GM13976 (cell line): ENCODE measurements at regions not wholly inside any gene's neighbourhood (a gene's known extent, or its start where the extent isn't known, plus 50 kb on each side); places are given as distances from the start of the nearest gene placed in this dataset.

ENCODE experiments used
- DNase-seq: peaks from one replicate; pipeline ENCODE4 v3.0.0; 2012; ENCODE audit warnings: low spot score
- in situ Hi-C: fragments of 300-500 bp; cut with MboI; formaldehyde crosslinking; loops from one replicate; pipeline ENCODE4 v1.12.0; 2022; ENCODE audit warnings: low sequenced_read_pairs, mixed read lengths, inconsistent platforms; ENCODE audit not compliant: unreplicated experiment
- TF ChIP-seq, protein P1 (sequence below): IDR thresholded peaks from 2 replicates; pipeline ENCODE4 v1.5.1; 2012; ENCODE audit warnings: borderline replicate concordance, mild to moderate bottlenecking; ENCODE audit not compliant: insufficient read depth; ENCODE audit errors: extremely low read depth, missing control alignments, control extremely low read depth

DNA sequence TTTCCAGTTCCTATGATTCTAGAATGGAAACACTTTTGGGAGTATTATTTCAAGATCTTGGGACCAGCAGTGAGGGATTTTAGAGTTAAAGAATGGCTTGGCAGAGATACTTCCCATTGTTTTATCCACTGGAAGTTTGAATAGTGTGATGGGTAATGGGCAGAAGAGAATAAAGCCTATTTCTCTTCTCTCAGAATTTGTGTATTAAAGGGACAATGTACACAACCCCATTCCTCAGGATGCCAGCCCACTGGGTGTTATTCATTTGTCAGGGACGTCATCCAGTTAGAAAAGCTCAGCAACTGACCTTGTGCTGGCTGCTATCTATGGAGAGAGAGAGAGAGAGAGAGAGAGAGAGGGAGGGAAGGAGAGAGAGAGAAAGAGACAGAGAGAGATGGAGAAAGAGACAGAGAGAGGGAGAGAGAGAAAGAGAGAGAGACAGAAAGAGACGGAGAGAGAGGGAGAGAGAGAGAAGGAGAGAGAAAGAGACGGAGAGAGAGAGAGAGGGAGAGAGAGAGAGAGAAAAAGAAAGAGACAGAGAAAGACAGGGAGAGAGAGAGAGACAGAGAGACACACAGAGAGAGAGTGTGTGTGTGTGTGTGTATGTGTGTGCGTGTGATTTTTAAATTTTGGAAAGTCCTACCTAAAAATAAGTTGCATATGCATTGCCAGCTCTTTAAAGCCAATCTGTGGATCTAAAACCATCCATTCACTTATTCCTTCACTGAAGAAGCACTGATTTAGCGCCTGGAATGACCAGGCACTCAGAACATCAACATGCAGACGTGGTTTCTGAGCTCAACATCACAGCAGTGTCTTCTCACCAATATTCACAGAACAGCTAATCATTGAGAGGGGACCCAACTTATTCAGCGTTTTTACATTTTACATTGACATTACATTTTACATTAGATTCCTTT is 388.8 kb downstream of the THBS2 start:
- TF ChIP-seq, protein P1, sequence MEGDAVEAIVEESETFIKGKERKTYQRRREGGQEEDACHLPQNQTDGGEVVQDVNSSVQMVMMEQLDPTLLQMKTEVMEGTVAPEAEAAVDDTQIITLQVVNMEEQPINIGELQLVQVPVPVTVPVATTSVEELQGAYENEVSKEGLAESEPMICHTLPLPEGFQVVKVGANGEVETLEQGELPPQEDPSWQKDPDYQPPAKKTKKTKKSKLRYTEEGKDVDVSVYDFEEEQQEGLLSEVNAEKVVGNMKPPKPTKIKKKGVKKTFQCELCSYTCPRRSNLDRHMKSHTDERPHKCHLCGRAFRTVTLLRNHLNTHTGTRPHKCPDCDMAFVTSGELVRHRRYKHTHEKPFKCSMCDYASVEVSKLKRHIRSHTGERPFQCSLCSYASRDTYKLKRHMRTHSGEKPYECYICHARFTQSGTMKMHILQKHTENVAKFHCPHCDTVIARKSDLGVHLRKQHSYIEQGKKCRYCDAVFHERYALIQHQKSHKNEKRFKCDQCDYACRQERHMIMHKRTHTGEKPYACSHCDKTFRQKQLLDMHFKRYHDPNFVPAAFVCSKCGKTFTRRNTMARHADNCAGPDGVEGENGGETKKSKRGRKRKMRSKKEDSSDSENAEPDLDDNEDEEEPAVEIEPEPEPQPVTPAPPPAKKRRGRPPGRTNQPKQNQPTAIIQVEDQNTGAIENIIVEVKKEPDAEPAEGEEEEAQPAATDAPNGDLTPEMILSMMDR = no peak
- no peak for DNase-seq
- in situ Hi-C loops = no loop called here

DNA sequence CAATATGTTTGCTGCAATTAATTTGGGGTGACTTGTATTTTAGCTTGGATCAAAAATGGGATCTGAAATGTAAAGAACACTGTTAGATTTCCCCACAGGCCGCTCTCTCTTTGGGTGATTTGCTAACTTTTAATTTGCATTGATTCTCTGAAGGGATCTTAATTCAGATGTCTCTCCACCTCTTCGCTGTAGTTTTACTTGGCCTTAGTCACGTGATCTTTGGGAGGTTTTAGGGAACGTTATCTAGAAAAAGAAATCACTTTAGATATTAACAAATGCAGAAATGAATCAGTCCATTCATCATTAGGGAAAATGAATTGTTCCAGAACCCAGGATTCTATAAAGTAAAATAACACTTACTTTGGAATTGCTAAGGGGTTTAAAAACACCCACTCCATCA is 390.2 kb downstream of the THBS2 start:
- TF ChIP-seq, protein P1 = no peak
- in situ Hi-C loops = no loop called here
- DNase-seq = no peak

DNA sequence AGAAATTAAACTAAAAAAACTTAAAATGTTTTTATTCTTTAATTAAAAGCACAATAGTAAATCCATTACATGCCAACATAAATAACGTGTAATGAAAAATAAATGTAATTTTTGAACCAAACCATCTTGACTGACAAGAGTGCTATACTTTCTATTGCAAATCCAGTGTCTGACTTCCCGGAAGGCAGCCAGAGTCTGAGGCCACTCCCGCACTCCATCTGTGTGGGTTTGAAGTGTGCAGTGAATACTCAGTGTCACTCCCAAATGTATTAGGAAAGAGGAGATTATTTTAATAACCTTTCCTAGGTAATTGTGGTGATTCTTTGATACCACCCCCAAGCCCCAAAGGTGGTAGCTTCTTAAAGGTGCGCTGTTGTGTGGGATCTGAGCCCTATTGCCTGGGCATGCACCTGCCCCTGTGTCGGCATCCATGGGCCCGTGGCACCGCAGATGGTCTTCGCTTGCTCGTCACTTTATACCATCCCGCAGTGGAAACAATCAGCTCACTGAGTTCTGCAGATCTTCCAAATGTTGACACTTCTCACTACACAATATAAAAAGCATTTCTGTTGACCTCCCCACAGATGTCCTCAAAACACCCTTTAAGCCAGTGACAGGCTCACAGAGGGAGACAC is 391.2 kb downstream of the THBS2 start:
- no peak for DNase-seq
- in situ Hi-C loops = no loop called here
- TF ChIP-seq, protein P1 = no peak

DNA sequence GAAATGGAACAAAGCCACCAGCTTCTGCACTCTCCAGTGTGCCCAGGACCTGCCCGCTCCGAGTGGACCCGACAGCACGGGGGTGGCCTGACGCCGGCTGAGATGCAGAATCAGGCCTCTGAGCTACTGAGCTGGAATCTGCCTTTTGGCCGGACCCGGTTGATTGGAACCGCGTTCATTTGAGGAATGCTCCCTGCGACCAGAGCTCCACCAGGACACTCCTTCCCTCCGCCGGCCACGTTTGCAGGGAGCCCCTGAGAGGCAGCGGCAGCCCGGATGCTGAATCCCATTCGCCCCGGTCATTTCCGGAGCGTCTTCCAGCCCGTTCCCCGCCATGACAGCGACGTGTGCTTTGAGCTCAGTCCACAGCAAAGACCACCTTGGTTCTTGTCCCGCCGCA is 392.7 kb downstream of the THBS2 start:
- TF ChIP-seq, protein P1 = no peak
- no peak for DNase-seq
- in situ Hi-C loops = no loop called here

DNA sequence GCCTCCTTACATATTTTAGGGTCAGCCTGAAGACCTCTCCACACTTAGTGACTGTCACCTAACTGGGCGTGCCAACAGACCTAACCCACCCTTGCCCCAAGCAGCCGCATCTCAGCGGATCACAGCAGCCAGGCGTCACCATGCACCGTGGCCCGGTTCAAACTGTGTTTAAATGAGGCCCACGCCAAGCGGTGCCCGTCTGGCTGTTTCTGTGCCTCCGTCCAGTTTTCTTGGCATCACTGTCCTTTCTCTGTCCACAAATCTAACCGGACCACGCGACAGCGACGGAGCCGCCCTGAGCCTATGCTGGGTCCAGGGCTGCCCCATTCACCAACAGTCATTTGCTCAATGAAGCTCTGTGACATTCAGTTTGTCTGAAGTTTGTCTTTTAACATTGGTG is 393.3 kb downstream of the THBS2 start:
- no peak for DNase-seq
- in situ Hi-C loops = no loop called here
- TF ChIP-seq, protein P1 = no peak

DNA sequence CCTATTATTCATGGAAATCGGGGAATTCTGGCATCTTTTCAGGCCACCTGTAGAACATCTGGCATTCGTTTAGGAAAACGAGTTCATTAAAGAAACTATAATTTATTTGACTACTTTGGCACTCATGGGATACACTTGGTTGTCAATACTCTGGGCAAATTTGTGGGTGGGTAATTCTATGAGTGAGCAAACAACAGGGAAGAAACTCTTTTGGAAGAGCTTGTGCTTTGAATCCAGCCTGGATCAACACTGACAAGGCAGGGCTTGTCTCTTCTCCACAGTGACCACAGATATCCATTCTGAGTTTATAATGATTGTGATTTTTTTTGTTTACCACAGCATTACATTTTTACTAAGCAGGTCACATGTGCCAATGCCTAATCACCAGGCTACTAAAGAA is 394.7 kb downstream of the THBS2 start:
- DNase-seq = no peak
- TF ChIP-seq, protein P1 = no peak
- in situ Hi-C loops = no loop called here

DNA sequence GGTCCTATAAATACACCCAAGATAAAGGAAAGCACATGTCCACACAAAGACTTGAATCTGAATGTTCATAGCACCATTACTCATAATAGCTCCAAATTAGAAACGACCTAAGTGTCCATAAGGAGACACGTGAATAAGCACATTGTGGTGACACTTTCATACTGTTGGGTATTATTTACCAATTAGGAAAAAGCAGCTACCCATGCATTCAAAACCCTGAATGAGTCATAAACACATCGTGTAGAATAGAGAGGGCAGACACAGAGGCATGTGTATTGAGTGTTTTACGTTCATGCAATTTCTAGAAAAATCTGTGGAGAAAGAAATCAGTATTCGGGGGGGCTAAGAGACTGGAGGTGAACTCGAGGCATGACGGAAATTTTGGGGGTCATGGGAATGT is 396.7 kb downstream of the THBS2 start:
- in situ Hi-C loops = no loop called here
- DNase-seq = no peak
- TF ChIP-seq, protein P1 = no peak
